PC-3 (cell line): ENCODE measurements at regions not wholly inside any gene's neighbourhood (a gene's known extent, or its start where the extent isn't known, plus 50 kb on each side); places are given as distances from the start of the nearest gene placed in this dataset.

Experiments
- CTCF ChIP-seq: fragments of 300-600 bp; sonication (generic); conservative IDR thresholded peaks from 2 replicates; pipeline ENCODE4 v1.5.1; 2017; ENCODE audit warnings: antibody characterized with exemption, low read depth, mild to moderate bottlenecking, low read length
- EZH2 ChIP-seq: fragments of 300-600 bp; sonication (generic); IDR thresholded peaks from one replicate; pipeline ENCODE4 v1.6.1; 2017; ENCODE audit warnings: antibody characterized with exemption, mild to moderate bottlenecking, low read length; ENCODE audit not compliant: unreplicated experiment
- EZH2phosphoT487 ChIP-seq: fragments of 300-600 bp; sonication (generic); IDR thresholded peaks from 2 replicates; pipeline ENCODE4 v1.6.1; 2018; ENCODE audit warnings: mild to moderate bottlenecking, antibody characterized with exemption, low read length, borderline replicate concordance

- TF ChIP-seq CTCF (no peak), EZH2phosphoT487 (no peak), EZH2 (no peak)
These were observed 51.3 kb upstream of the DRD2 start for GRCh38 chr11:113526521-113526920.
